Suppressor macrophage treated with lipopolysaccharide for 1 hour (primary cell): ENCODE measurements at regions not wholly inside any gene's neighbourhood (a gene's known extent, or its start where the extent isn't known, plus 50 kb on each side); places are given as distances from the start of the nearest gene placed in this dataset.
A peak's percentile ranks its signal among the peaks of the same experiment; 100 is the strongest.

Experiments used
- DNase-seq, 3 donors: peaks; one replicate each; pipeline ENCODE4 v3.0.0-alpha.2; 2020 to 2022

DNA sequence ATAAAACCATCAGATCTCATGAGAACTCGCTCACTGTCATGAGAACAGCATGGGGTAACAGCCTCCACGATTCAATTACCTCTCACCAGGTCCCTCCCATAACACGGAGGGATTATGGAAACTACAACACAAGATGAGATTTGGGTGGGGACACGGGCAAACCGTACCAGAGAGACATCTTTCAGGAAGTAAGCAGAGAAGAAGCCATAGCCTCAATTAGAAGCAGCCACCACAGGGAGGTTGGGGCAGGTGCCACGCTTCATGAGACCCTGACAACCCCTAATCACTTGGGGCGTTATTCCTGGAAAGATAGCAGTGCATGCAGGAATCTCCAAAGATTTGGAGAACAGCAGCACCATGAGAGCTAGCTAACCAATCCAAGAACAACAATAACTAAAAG lies 52.9 kb upstream of the SIRPG start:
- DNase-seq: no peak

DNA sequence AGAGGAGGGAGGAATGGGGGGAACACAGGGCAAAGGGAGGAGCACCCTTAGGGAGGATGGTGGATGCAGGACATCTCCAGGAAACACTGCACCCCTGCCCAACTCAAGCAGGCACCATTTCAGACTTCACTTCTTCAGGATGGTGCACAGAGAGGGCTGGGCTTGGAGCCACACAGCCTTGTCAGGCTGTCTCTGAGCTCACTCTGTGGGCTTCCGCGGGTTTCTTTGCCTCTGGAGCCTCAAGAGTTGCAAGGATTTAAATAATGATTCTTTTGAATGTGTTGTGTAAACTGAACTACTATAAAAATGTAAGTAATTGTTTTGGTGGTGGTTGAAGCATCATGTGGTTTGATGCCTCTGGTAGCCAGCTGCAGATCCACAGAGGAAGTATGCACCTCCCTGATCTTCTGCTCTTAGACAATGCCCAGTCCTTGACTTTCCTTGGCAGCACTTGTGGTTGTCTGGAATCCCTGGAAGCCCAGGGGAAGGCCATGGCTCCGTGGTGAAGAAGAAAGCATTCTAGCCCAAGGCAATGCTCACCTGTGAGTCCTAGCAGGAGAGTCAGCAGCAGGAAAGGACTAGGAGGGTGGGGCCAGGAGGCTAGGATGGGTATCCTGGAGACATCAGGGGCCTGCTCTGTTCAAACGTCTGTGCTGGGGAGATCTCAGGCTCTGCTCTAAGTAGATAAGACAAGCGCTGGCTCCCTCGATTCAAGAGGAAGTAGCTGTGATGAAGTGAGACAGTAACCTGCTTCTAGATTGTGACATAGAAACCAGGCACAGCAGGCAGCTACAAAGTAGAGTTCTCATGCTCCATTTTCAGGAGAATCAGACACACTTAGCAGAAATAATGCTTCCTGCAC lies 50.2 kb upstream of the SIRPG start:
- peak in 2 of 3 donors; percentile 27 to 28 for DNase-seq
